Inflammatory macrophage treated with lipopolysaccharide for 4 hours (primary cell): ENCODE measurements at regions not wholly inside any gene's neighbourhood (a gene's known extent, or its start where the extent isn't known, plus 50 kb on each side); places are given as distances from the start of the nearest gene placed in this dataset.
"Not testable (repeated sequence)": the region's sequence is repeated elsewhere in the genome, so short reads cannot be mapped to it uniquely, and the experiment has no call there.

Experiments
- DNase-seq: peaks from one replicate; pipeline ENCODE4 v3.0.0-alpha.2; 2020

GRCh38 chr2:7557376-7557775 is 640.2 kb downstream of the RNF144A start:
- DNase-seq = no peak

GRCh38 chr2:7559791-7560190 is 642.6 kb downstream of the RNF144A start:
- DNase-seq = peak; percentile 34

DNA sequence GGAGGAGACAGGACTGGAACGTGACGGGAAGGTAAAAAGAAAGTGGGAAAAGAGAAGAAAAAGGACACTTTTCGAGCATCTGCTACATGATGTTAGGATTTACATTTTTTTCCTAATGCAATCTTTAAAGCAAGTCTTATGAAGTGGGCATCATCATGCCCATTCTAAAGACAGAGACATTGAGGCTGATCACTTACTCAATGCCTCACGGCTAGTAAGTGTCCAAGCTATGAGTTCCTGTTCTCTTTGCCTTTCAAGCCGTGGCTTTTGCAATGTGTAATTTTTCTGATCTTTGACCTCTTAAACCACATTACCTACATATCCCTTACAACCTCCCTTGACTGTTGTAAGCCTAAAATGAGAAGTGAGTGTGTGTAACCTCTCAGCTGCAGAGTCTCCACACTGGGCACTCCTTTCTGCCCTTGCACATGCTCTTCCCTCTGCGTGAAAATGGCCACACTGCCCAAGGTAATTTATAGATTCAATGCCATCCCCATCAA is 649.2 kb downstream of the RNF144A start:
- DNase-seq = no peak

- not testable (repeated sequence) for DNase-seq
Observed at GRCh38 chr2:7567116-7567515, 649.9 kb downstream of the RNF144A start.

GRCh38 chr2:7567646-7568045 is 650.4 kb downstream of the RNF144A start:
- no peak for DNase-seq

DNA sequence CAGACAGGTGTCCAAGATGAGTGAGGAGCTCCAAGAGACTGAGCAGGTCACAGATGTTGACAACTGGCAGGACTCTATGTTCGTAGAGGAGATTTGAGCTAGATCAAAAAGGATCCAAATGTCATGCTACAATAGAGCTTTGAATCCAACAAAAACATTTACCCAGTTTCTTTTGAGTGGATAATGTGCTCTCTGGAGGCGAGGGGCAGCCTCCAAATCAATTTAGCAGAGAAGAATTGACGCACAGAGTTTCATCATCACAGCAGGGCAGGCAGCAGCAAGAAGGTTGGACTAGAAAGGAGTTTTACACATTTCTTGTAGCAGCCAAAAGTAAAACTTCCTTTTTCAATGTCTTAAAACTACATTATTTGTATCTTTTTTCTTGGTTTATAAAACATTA is 653.0 kb downstream of the RNF144A start:
- no peak for DNase-seq

GRCh38 chr2:7571701-7572100 is 654.5 kb downstream of the RNF144A start:
- no peak for DNase-seq

- no peak for DNase-seq
Observed at GRCh38 chr2:7572450-7572849, 655.2 kb downstream of the RNF144A start.

- no peak for DNase-seq
Observed at GRCh38 chr2:7573166-7573825, 656.1 kb downstream of the RNF144A start.

- DNase-seq = no peak
Observed at GRCh38 chr2:7574385-7574784, 657.2 kb downstream of the RNF144A start.

DNA sequence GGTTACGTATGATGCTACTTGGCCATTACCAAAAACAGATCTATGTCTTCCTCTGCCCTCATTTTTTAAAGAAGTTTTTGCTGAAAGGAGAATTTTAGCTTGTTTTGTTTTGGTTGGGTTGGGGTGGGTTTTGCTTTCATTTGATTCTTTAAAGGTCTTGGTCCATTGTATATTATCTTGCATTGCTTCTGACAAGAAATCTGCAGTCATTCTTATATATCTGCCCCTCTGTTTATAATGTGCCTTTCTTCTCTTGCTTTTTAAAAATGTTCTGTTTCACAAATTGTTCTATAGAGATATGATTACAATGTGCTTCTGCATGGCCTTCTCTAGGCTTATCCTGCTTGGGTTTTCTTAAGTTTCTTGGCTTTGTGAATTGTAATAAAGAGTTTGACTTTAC is 660.6 kb downstream of the RNF144A start:
- no peak for DNase-seq

- no peak for DNase-seq
Observed at GRCh38 chr2:7584017-7584416, 666.8 kb downstream of the RNF144A start.

- DNase-seq = no peak
Observed at GRCh38 chr2:7586898-7587297, 669.7 kb downstream of the RNF144A start.

- peak; percentile 69 for DNase-seq
Observed at GRCh38 chr2:7588295-7588694, 671.1 kb downstream of the RNF144A start.

DNA sequence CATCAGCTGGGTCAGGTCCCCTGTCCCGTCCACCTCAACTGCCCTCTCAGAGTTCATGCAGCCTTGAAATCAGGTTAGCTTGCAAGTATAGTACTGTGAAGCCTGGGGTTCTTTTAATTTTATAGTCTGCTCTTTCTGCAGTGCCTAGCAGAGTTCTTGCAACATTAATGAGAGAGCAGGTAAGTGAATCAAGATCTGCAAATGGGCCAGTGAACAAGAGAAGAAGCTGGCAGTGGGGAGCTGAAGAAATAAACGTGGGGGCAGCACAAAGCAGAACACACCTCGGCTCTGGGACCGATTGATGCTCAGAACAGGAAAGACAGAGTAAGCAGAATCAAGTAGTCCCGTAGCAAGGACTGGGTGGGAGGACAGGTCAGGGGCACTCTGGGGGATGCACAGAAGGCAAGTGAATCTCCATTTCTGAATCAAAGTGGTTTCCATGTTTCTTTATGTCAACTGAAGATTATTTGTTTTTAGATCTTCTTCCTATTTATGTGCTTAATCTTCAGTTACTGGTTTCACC is 675.5 kb downstream of the RNF144A start:
- DNase-seq = no peak

DNA sequence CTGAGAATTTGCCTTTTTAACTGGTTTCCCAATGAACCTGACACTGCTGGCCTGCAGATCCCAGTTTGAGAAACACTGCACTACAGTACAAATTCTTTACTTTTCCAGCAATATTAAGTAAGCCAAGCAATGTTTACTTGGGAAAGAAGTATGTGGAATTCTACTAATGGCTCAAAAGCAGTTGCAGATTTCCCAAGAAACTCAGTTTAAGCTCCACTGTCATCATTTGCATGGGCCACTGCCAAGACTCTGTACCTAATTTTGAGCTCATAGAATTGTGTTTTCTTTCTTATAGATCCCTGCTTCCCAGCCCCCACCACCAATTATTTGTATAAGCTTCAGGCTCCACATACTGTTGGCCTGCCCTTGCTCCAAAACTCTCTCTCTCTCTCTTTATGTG is 676.1 kb downstream of the RNF144A start:
- no peak for DNase-seq

GRCh38 chr2:7594211-7594610 is 677.0 kb downstream of the RNF144A start:
- no peak for DNase-seq

- DNase-seq = no peak
Observed at GRCh38 chr2:7595206-7595605, 678.0 kb downstream of the RNF144A start.

- DNase-seq = no peak
Observed at GRCh38 chr2:7598402-7598801, 681.2 kb downstream of the RNF144A start.

GRCh38 chr2:7599462-7600258 is 682.4 kb downstream of the RNF144A start:
- DNase-seq = no peak

DNA sequence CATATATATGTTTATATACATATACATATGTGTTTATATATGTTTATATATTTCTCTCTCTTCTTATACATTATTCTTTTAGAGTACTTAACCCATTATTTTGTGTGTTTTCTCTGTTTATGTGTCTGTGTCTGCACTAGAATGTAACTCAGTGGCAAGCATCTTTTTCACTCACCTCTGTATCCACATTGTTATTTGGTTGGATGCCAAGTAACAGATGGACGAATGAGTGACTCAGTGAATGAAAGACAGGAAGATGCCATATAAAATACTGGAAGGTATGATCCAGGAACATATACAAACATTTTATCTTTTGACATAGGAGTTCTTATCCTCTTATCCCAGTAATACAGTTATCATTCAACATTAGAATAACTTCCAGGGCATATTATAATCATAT is 684.8 kb downstream of the RNF144A start:
- DNase-seq = no peak

DNA sequence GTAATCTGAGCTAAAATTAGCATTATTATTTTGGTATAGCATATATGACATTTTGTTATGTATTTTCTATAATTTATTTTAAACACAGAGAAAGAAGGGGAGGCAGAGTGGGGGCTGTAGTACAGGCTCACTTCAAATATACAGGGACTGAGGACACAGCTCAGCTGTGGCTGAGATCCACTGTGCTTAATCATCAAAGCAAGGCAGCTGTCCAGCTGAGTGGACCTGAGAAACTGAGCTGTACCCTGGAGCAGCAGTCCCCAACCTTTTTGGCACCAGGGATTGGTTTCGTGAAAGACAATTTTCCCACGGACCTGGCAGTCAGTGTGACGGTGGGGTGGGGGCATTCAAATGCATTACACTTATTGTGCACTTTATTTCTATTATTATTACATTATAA is 687.2 kb downstream of the RNF144A start:
- DNase-seq = no peak

DNA sequence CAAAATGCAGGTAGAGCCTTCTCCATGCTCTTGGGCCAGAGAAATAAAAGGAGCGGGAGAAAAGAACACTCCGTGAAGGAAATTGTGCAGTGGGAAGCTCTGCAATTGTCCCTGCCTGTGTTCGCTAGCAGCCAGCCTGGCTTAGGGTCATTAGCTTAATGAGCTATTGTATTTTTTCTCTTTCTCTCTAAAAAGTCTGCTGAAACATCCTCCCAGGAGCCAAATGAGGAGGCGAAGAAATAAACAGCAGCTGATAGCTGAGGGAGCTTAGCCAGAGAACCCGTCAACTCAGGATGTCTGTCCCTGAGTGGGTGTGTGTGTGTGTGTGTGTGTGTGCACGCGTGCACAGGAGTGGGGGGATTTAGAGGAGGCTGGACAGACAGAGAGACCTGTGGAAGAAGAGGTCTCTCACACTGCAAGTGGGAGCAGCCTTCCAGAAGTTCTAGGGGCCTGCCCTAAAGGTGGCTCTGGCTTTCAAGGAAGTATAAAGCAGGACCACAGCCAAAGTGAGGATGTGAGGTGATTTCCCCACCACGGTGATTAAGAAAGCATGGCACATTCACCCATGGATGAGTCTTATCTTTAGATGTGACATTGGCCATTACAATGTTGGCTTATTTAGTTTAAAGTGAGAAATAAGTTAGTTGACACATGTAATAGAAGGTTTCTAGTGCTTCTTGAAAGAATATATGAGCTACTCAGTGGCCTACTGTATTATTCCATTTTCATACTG is 690.4 kb downstream of the RNF144A start:
- no peak for DNase-seq
